GM19238 (cell line): ENCODE measurements at regions not wholly inside any gene's neighbourhood (a gene's known extent, or its start where the extent isn't known, plus 50 kb on each side); places are given as distances from the start of the nearest gene placed in this dataset.

ENCODE experiments used
- DNase-seq: peaks from one replicate; pipeline ENCODE4 v3.0.0; 2011; ENCODE audit warnings: low spot score; ENCODE audit not compliant: insufficient read length

GRCh38 chr7:37504801-37505200 is 56.1 kb upstream of the ELMO1 start:
- no peak for DNase-seq

- DNase-seq, result no peak
Observed at GRCh38 chr7:37505750-37506353, 57.2 kb upstream of the ELMO1 start.

- DNase-seq, result no peak
Observed at GRCh38 chr7:37508118-37508517, 59.5 kb upstream of the ELMO1 start.

GRCh38 chr7:37510043-37510634 is 61.5 kb upstream of the ELMO1 start:
- DNase-seq, result peak; percentile 7

GRCh38 chr7:37511915-37512314 is 63.3 kb upstream of the ELMO1 start:
- DNase-seq, result no peak

- no peak for DNase-seq
Observed at GRCh38 chr7:37514497-37514896, 65.8 kb upstream of the ELMO1 start.

- DNase-seq, result no peak
Observed at GRCh38 chr7:37516664-37517063, 68.0 kb upstream of the ELMO1 start.

GRCh38 chr7:37518266-37518665 is 69.6 kb upstream of the ELMO1 start:
- DNase-seq, result no peak

GRCh38 chr7:37524056-37524455 is 75.4 kb upstream of the ELMO1 start:
- DNase-seq, result no peak

GRCh38 chr7:37524797-37525196 is 76.1 kb upstream of the ELMO1 start:
- DNase-seq, result no peak

GRCh38 chr7:37526623-37527022 is 78.0 kb upstream of the ELMO1 start:
- DNase-seq, result no peak

GRCh38 chr7:37527109-37527508 is 78.4 kb upstream of the ELMO1 start:
- DNase-seq, result no peak

GRCh38 chr7:37531225-37531624 is 82.6 kb upstream of the ELMO1 start:
- DNase-seq, result no peak

GRCh38 chr7:37532636-37533035 is 84.0 kb upstream of the ELMO1 start:
- no peak for DNase-seq

GRCh38 chr7:37534893-37535610 is 86.4 kb upstream of the ELMO1 start:
- DNase-seq, result no peak

GRCh38 chr7:37535841-37536240 is 87.2 kb upstream of the ELMO1 start:
- no peak for DNase-seq

- DNase-seq, result no peak
Observed at GRCh38 chr7:37536706-37537105, 88.0 kb upstream of the ELMO1 start.

GRCh38 chr7:37537439-37537838 is 88.8 kb upstream of the ELMO1 start:
- no peak for DNase-seq

GRCh38 chr7:37538945-37539344 is 90.3 kb upstream of the ELMO1 start:
- DNase-seq, result no peak

GRCh38 chr7:37540917-37541316 is 92.3 kb upstream of the ELMO1 start:
- no peak for DNase-seq

GRCh38 chr7:37541810-37542443 is 93.3 kb upstream of the ELMO1 start:
- DNase-seq, result peak; percentile 22
